ENCODE measurements at regions not wholly inside any gene's neighbourhood (a gene's known extent, or its start where the extent isn't known, plus 50 kb on each side); places are given as distances from the start of the nearest gene placed in this dataset.
"Not testable (repeated sequence)": the region's sequence is repeated elsewhere in the genome, so short reads cannot be mapped to it uniquely, and the experiment has no call there.

- no peak for DNase-seq (ENCODE audit: low read depth in 2 of 2)
Measured at GRCh38 chr10:131815266-131816156, 85.3 kb upstream of the PPP2R2D start.

DNA sequence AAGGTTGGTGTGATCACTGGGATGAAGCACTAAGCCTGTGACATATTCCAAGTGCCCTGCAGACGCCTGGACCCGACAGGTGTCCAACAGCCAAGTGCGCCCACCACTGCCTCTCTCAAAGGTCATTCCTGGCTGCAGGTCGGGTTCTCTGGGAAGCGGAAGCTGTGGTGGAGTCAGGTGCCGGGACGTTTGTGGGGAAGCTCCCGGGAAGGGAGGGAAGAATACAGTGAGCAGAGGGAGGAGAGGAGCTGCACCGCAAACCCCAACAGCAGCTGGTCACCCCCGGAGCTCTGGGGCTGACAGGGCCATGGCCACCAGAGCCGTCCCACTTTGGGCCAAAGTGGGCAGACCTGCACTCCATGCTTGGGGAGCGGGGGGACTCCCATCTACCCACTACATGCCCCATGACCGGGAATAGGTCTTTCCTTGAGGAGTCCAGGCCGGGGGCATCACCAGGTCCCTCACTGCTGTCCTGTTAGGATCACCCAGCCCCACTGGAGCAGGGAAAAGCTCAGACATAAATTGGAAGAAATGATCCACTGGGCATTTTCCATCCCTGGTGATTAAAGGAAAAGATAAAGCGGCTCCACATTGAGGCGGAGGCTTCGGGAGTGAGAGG lies 84.5 kb upstream of the PPP2R2D start:
- DNase-seq (ENCODE audit: low read depth in 2 of 2): no peak

DNA sequence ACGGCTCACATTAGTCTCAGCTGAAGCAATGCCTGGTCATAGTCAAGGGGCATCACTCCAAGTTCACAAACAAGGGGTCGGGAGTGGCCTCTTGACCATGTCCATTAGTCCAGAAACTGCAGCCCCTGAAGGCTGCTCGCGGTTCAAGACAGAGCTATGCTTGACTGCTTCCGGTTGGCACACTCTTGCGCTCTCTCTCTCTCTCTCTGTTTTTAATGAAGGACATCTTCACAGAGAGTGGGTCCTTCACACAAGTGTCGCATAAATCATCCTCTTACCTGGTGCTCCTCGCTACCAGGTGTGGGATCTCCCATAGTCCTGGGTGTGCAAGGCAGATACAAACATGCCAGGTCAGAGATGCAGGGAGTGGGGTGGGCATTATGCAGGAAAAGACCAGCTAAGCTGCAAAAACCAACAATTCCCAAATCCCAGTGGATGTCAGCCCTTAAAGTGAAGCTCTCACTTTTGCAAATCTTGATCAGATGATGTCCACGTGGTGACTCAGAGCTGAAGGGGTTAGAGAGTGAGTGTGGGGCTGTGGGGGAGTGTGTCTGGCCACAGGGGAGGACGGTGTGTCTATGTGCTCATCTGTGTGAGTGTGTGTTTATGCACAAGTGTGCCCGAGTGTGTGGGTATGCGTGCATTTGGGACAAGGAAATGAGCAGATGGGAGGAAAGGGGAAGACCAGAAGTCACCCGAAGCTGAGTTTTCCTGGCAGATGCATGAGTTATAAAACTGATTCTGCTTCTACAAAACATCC lies 83.7 kb upstream of the PPP2R2D start:
- no peak for DNase-seq (ENCODE audit: low read depth in 2 of 2)

GRCh38 chr10:131817866-131818509 lies 82.8 kb upstream of the PPP2R2D start:
- no peak for DNase-seq (ENCODE audit: low read depth in 2 of 2)

DNA sequence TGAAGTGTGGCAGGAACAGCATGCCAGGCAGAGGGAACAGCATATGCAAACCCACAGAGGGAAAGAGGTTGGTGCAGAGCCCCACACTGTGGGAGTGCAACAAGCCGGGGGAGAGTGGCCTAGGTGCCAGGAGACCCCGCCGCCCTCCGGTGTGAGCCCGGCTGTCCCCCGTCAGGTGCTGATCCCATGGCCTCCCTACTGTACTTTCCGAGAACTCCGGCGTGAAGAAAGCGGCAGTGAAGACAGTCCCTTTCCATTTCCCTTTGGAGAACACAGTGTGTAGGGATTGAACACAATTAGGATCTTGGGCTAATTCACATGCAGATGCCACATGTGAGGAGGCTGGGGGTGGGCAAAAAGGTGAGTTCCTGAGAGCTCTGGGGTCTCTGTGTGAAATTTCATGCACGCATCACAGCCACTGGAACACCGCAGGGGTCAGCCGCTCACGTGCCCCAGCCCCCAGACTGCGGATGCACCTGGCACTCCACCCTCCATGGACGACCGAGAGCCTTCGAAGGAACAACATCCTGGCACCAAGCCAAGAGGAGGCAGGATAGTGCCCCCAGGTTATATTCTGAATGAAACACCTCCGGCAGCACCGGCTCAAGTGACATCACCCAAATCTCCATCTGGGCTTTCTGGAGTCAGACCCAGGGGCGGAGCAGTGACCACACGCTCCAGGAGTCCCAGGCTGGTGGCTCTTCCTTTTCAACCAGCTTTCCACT lies 82.1 kb upstream of the PPP2R2D start:
- DNase-seq (ENCODE audit: low read depth in 2 of 2): no peak

DNA sequence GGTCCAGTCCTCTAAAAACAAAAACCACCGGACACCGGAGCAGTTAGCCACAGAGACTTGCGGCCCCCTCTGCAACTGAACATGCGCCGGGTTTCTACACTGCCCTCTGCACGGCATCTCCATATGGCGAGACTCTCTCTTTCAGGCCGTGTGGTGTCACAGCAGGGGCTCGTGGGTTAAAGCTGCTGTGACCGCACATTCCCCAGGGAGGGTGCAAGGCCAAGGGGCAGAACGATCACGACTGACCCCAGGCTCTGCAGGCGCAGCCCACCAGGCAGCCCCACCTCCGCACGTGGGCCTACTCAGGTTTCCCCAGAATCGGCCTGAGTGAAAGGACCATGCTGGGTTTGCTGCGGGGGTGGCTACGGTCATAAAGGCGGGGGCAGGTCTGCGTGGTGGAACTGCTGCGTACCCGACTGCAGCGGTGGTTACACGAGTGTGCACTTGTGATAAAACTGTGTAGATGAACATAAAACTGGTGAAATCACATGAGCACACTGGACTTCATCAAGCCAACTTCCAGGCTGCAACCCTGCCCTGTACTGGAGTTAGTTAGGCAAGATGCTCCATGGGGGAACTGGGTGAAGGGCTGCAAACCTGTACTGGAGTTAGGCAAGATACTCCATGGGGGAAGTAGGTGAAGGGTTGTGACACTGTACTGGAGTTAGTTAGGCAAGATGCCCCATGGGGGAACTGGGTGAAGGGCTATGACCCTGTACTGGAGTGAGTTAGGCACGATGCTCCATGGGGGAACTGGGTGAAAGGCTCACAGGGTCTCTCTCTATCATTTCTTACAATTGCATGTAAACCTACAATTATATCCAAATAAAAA lies 81.4 kb upstream of the PPP2R2D start:
- DNase-seq (ENCODE audit: low read depth in 2 of 2): no peak

DNA sequence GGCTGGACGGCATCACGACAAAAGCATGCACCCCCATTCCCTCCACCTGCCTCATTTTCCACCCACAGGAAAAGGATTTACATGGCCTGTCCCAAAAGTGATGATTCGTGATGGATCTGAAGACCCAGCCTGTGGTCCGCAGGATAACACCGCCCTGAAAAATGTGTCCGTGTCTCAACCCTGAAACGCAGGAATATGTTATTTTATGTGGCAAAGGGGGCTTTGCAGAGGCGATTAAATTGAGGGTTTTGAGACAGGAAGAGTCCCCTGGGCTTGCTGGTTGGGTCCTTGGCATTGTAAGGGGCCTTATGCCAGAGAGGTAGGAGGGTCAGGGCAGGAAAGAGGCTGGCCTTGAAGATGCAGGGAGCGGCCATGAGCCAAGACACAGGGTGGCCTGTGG lies 80.2 kb upstream of the PPP2R2D start:
- DNase-seq (ENCODE audit: low read depth in 2 of 2): no peak

- DNase-seq (ENCODE audit: low read depth in 2 of 2): no peak
Measured at GRCh38 chr10:131821378-131822012, 79.3 kb upstream of the PPP2R2D start.

- DNase-seq (ENCODE audit: low read depth in 2 of 2): no peak
Measured at GRCh38 chr10:131822013-131822691, 78.7 kb upstream of the PPP2R2D start.

DNA sequence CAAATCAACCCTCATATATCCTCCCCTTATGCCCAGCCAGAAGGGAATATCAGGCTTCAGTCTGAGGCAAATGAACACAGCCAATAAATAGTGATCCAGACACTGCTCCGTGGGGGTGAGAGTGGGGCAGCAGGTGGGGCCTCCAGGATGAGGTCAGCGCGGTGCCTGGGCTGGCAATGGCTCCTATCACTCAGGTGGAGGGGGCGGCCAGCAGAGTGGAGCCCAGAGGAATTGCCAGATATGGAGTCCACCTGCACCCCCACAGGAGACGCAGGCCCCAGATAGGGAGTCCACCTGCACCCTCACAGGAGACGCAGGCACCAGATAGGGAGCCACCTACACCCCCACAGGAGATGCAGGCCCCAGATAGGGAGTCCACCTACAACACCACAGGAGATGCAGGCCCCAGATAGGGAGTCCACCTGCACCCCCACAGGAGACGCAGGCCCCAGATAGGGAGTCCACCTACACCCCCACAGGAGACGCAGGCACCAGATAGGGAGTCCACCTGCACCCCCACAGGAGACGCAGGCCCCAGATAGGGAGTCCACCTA lies 78.0 kb upstream of the PPP2R2D start:
- no peak for DNase-seq (ENCODE audit: low read depth in 2 of 2)

DNA sequence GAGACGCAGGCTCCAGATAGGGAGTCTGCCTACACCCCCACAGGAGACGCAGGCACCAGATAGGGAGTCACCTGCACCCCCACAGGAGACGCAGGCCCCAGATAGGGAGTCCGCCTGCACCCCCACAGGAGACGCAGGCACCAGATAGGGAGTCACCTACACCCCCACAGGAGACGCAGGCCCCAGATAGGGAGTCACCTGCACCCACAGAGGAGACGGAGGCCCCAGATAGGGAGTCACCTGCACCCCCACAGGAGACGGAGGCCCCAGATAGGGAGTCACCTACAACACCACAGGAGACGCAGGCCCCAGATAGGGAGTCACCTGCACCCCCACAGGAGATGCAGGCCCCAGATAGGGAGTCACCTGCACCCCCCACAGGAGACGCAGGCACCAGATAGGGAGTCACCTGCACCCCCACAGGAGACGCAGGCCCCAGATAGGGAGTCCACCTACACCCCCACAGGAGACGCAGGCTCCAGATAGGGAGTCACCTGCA lies 77.2 kb upstream of the PPP2R2D start:
- DNase-seq (ENCODE audit: low read depth in 2 of 2): not testable (repeated sequence)

- no peak for DNase-seq (ENCODE audit: low read depth in 2 of 2)
Measured at GRCh38 chr10:131824371-131825149, 76.2 kb upstream of the PPP2R2D start.

DNA sequence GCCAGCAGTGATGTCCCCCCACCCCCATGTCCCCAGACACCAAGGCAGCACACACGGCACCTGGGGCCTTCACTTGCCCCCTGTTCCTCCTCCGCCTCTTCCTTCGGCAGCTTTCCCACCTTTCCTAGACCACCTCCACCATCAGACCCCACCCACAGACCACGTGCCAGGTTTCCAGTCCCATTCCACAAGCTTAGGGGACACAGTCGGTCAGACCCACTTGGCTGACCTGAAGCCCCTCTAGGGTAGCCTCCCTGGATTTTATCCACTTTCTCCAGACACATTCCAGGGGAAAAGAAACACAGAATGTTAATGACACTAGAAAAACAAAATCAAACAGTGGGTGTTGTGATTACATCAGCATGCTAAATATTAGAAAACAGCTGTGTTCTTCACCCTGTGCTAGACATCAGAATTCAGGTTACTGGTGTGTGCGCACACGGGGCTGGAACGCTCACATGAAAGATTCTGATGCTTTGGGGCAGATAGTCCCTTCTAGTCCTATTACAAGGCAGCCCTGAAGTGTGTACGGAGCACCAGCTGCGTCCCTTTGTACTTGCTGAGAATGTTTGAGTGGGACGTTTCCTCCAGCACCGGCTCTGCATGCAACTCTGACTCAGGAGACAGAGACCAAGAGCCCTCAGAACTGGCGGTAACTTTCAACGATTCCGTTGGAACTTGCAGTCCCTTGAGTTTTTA lies 75.5 kb upstream of the PPP2R2D start:
- no peak for DNase-seq (ENCODE audit: low read depth in 2 of 2)

DNA sequence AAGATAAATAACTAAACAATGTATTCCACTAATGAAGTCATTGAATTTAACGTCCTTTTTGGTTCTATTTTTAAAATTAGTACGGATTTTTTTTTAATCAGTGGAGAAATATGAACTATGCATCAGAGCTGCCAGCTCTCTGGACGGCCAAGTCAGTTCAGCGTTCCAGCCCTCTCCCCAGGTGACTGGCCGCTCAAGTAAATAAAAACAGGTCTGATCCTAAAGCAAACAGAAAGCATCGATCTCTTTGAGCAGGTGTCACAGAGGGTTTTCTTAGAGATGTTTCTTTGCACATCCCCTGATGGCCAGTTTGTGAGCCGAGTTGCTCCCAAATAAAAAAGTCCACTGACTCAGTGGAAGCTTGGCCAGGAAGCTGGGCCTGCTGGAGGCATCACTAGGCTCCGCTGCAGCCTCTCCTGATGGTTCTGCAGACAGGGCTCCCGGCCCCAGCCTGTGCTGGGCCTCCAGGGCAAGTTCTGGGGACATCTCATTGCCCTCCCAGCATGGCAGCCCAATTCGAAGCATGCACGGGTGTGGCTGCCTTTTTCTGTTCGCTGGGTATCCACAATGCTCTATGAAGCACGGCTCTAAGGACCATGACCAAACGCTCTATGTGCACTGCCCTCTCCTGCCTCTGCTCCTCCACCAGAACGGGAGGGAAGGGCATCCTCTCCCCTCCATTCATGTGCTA lies 74.7 kb upstream of the PPP2R2D start:
- DNase-seq (ENCODE audit: low read depth in 2 of 2): no peak

- no peak for DNase-seq (ENCODE audit: low read depth in 2 of 2)
Measured at GRCh38 chr10:131829156-131829930, 71.5 kb upstream of the PPP2R2D start.
